ENCODE measurements at regions not wholly inside any gene's neighbourhood (a gene's known extent, or its start where the extent isn't known, plus 50 kb on each side); places are given as distances from the start of the nearest gene placed in this dataset.

DNA sequence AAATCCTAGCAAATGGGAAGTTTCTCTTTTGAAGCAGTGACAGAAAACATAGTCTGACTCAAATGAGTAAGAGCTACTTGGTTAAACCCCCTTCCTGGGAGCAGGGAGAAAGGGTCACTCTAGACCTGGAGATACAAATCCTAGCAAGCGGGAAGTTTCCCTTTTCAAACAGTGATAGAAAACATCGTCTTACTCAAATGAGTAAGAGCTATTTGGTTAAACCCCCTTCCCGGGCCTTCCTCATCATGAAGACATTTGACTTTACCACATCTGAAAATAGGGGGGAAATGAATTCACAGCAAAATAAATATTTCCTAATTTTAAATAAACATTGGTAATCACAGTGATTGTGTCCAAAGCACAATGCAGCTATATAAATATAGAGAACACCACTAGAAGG lies 79.2 kb downstream of the FOXB1 start:
- WGBS (ENCODE audit: insufficient coverage, low coverage, missing lambda C conversion rate) = 0% methylated on average over 3 of the region's 3 CpGs
- H3K4me1 ChIP-seq (replicated peaks in 1 of 2; ENCODE audit: control insufficient read depth in 2 of 2, insufficient read depth in 2 of 2, low read length in 2 of 2) = no peaks in the 10 kb centered on the region
- no peak overlapping the region for H2AFZ ChIP-seq (ENCODE audit: low read depth, low read length)
- CTCF ChIA-PET (ENCODE audit: low intra/inter-chr PET ratio) = no interaction called here
- H3K27ac ChIP-seq (ENCODE audit: extremely low read depth, low read depth, low read length) = no peak overlapping the region
- H3K9ac ChIP-seq (ENCODE audit: insufficient read depth in 1 of 2, low read depth in 2 of 2, low read length in 2 of 2) = no peak overlapping the region
- no peaks in the 10 kb centered on the region for H3K79me2 ChIP-seq (ENCODE audit: control insufficient read depth, insufficient read depth, low read length)
- H3K36me3 ChIP-seq (ENCODE audit: control insufficient read depth, insufficient read depth, low read length) = no peaks in the 10 kb centered on the region
- no peaks in the 10 kb centered on the region for H3K9me1 ChIP-seq (ENCODE audit: control insufficient read depth, insufficient read depth, low read length)
- TF ChIP-seq EP400 (IDR thresholded peaks at IDR 0.05) (no peak), BRF1 (IDR thresholded peaks at IDR 0.05; ENCODE audit: borderline replicate concordance, extremely low read depth, insufficient read length) (no peak), ZNF3 (CRISPR knock-in tag; IDR thresholded peaks at IDR 0.05) (no peak), ARHGAP35 (IDR thresholded peaks at IDR 0.05; ENCODE audit: partially characterized antibody) (no peak)
- DNase-seq (ENCODE audit: extremely low read depth in 1 of 4, low spot score in 3 of 4) (no peak), ATAC-seq (no peak), FAIRE-seq (no peak)
- no peaks in the 10 kb centered on the region for H3K9me3 ChIP-seq (replicated peaks; ENCODE audit: control insufficient read depth, insufficient read depth, low read depth, low read length)
- intact Hi-C loops (cut with micrococcal nuclease) (no loop called here), in situ Hi-C loops (cut with MboI) (no loop called here)
- H3K4me3 ChIP-seq = no peak overlapping the region
- H4K20me1 ChIP-seq (replicated peaks; ENCODE audit: control insufficient read depth, insufficient read depth, low read length) = no peaks in the 10 kb centered on the region
- POLR2A ChIA-PET = no interaction called here
- peaks cover 2 to 7% of the 10 kb centered on the region in 2 experiments; a peak in 2 of 5 replicates for H3K27me3 ChIP-seq (ENCODE audit: control insufficient read depth in 2 of 2, insufficient read depth in 2 of 2, low read length in 2 of 2)
- H3K4me2 ChIP-seq (ENCODE audit: insufficient read depth, low read length) = no peak overlapping the region
- BruUV-seq (replicated peaks) = no TSS peak

DNA sequence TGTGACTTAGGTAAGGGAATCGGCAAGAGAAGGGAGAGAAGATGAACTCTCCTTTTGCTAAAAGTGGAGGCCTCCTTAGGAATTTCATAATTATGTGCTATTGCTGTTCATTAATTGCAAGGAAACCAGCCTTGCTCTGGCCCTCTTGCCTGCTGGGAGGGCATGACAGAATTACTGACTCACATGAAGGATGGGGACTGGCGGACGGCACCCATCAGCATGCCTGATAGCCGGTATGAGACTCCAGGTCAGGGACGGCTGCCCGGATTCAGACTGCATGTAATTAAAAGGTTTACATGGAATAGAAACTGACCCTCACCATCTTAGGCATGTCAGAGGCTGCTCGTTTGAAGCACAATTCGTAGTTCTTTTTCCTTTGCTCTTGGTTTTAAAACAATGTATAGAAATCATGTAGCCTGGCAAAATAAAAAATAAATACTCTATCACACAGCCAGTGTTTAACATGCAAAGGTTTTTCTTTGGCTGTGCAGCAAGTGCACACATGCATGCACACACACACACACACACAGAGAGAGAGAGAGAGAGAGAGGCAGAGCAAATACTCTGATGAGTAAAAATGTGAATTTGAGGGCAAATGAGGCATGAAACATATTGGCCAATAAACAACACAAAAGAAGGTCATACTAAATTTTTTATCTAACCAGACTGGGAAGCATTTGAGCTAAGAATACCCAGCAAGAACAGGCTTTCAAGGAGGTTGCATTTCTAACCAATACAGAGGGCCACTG lies 82.7 kb downstream of the FOXB1 start:
- WGBS (ENCODE audit: insufficient coverage, low coverage, missing lambda C conversion rate) = 0% methylated on average over 8 of the region's 8 CpGs

More for the DNA sequence above, 82.7 kb downstream of the FOXB1 start:
- Histone ChIP-seq H3K9me1 (ENCODE audit: control insufficient read depth, insufficient read depth, low read length) (no peaks in the 10 kb centered on the region), H2AFZ (ENCODE audit: low read depth, low read length) (no peak overlapping the region), H4K20me1 (replicated peaks; ENCODE audit: control insufficient read depth, insufficient read depth, low read length) (no peaks in the 10 kb centered on the region), H3K27ac (ENCODE audit: extremely low read depth, low read depth, low read length) (no peak overlapping the region), H3K4me1 (replicated peaks in 1 of 2; ENCODE audit: control insufficient read depth in 2 of 2, insufficient read depth in 2 of 2, low read length in 2 of 2) (no peaks in the 10 kb centered on the region), H3K79me2 (ENCODE audit: control insufficient read depth, insufficient read depth, low read length) (no peaks in the 10 kb centered on the region), H3K9ac (ENCODE audit: insufficient read depth in 1 of 2, low read depth in 2 of 2, low read length in 2 of 2) (no peak overlapping the region), H3K4me2 (ENCODE audit: insufficient read depth, low read length) (no peak overlapping the region), H3K27me3 (ENCODE audit: control insufficient read depth in 2 of 2, insufficient read depth in 2 of 2, low read length in 2 of 2) (peaks cover 0 to 6% of the 10 kb centered on the region in 2 experiments; a peak in 1 of 5 replicates), H3K9me3 (replicated peaks; ENCODE audit: control insufficient read depth, insufficient read depth, low read depth, low read length) (no peaks in the 10 kb centered on the region), H3K36me3 (ENCODE audit: control insufficient read depth, insufficient read depth, low read length) (no peaks in the 10 kb centered on the region), H3K4me3 (no peak overlapping the region)
- intact Hi-C loops (cut with micrococcal nuclease) (no loop called here), in situ Hi-C loops (cut with MboI) (no loop called here)
- BruUV-seq (replicated peaks) = no TSS peak
- TF ChIP-seq, protein P1, sequence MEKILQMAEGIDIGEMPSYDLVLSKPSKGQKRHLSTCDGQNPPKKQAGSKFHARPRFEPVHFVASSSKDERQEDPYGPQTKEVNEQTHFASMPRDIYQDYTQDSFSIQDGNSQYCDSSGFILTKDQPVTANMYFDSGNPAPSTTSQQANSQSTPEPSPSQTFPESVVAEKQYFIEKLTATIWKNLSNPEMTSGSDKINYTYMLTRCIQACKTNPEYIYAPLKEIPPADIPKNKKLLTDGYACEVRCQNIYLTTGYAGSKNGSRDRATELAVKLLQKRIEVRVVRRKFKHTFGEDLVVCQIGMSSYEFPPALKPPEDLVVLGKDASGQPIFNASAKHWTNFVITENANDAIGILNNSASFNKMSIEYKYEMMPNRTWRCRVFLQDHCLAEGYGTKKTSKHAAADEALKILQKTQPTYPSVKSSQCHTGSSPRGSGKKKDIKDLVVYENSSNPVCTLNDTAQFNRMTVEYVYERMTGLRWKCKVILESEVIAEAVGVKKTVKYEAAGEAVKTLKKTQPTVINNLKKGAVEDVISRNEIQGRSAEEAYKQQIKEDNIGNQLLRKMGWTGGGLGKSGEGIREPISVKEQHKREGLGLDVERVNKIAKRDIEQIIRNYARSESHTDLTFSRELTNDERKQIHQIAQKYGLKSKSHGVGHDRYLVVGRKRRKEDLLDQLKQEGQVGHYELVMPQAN (IDR thresholded peaks at IDR 0.05; ENCODE audit: borderline replicate concordance) = no peak
- no peak for TF ChIP-seq KLF6 (CRISPR knock-in tag; IDR thresholded peaks at IDR 0.05; ENCODE audit: borderline replicate concordance)
- TF ChIP-seq ZNF586 (CRISPR knock-in tag; conservative IDR thresholded peaks at IDR 0.05) = no peak
- no peak for ATAC-seq
- ChIA-PET CTCF (ENCODE audit: low intra/inter-chr PET ratio) (no interaction called here), POLR2A (interaction anchor here (1.0 to 1.3 kb wide), 2 partner anchors 11 to 12 kb away, joined by 4 to 5 read pairs; no protein-coding TSS in a partner anchor)
- no peak for DNase-seq (ENCODE audit: extremely low read depth in 1 of 4, low spot score in 3 of 4)
- FAIRE-seq = no peak

Measured in K562 (cell line).